ENCODE measurements at regions not wholly inside any gene's neighbourhood (a gene's known extent, or its start where the extent isn't known, plus 50 kb on each side); places are given as distances from the start of the nearest gene placed in this dataset.
A peak's percentile ranks its signal among the peaks of the same experiment; 100 is the strongest.

- Histone ChIP-seq H3K27me3 (no peaks in the 10 kb centered on the region), H3K4me1 (peaks cover 11% of the 10 kb centered on the region), H3K9me3 (no peaks in the 10 kb centered on the region), H3K27ac (no peak overlapping the region), H3K4me3 (peak overlapping the region in 1 of 2 donors; percentile 25), H3K36me3 (no peaks in the 10 kb centered on the region)
- no peak for DNase-seq (ENCODE audit: extremely low spot score in 2 of 2)
- no peak for TF ChIP-seq POLR2A (IDR thresholded peaks at IDR 0.05)
- TF ChIP-seq CTCF (IDR thresholded peaks at IDR 0.05) = no peak
- TF ChIP-seq POLR2AphosphoS5 (IDR thresholded peaks at IDR 0.05; ENCODE audit: insufficient read depth in 1 of 2, low read depth in 1 of 2) = no peak
- intact Hi-C loops (cut with DNase I) = no loop called here
Measured at GRCh38 chr1:10888791-10889649, 92.6 kb upstream of the CASZ1 start.

- Histone ChIP-seq H3K36me3 (no peaks in the 10 kb centered on the region), H3K4me3 (no peak overlapping the region), H3K9me3 (no peaks in the 10 kb centered on the region), H3K27ac (no peak overlapping the region), H3K27me3 (no peaks in the 10 kb centered on the region), H3K4me1 (peaks cover 11% of the 10 kb centered on the region)
- no peak for DNase-seq (ENCODE audit: extremely low spot score in 2 of 2)
- intact Hi-C loops (cut with DNase I) = no loop called here
- TF ChIP-seq POLR2AphosphoS5 (IDR thresholded peaks at IDR 0.05; ENCODE audit: insufficient read depth in 1 of 2, low read depth in 1 of 2) (no peak), CTCF (IDR thresholded peaks at IDR 0.05) (no peak), POLR2A (IDR thresholded peaks at IDR 0.05) (no peak)
Measured at GRCh38 chr1:10889650-10890353, 93.4 kb upstream of the CASZ1 start.

DNA sequence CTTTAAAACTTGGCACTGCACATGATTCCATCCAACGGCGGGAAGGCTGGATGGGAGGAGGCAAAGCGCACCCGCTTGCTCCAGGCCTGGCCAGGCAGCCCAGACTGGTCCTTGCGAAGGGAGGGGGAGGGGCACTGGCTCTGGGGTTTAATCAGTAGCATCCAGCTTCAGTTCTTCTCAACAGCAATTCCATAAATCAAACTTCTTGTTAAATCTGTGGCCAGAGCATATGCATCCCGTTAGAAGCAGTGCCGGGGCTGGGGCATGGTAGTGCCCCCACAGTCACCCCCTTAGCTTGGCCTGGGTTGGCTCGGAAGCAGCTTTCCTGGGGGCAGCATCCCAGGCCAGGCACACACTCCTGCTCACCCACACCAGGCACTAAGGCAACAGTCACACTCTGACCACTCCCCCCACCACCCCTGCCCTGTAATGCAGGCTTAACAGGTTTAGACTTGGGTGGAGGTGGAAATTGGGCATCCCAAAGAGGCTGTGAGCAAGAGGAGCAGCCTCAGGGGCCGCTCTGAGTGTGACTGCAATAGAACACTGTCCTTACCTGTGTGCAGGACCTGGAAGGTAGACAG, 94.1 kb upstream of the CASZ1 start:
- no peak for DNase-seq (ENCODE audit: extremely low spot score in 2 of 2)
- intact Hi-C loops (cut with DNase I) = no loop called here
- Histone ChIP-seq H3K36me3 (no peaks in the 10 kb centered on the region), H3K4me1 (peaks cover 11% of the 10 kb centered on the region), H3K9me3 (no peaks in the 10 kb centered on the region), H3K4me3 (no peak overlapping the region), H3K27me3 (no peaks in the 10 kb centered on the region), H3K27ac (no peak overlapping the region)
- peak; percentile 20 to 47 for TF ChIP-seq POLR2AphosphoS5 (IDR thresholded peaks at IDR 0.05; ENCODE audit: insufficient read depth in 1 of 2, low read depth in 1 of 2)
- no peak for TF ChIP-seq CTCF (IDR thresholded peaks at IDR 0.05)

- intact Hi-C loops (cut with DNase I) = no loop called here
- H3K9me3 ChIP-seq = no peaks in the 10 kb centered on the region
- no peak for TF ChIP-seq POLR2A (IDR thresholded peaks at IDR 0.05)
- no peak for TF ChIP-seq POLR2AphosphoS5 (IDR thresholded peaks at IDR 0.05; ENCODE audit: insufficient read depth in 1 of 2, low read depth in 1 of 2)
- no peak for TF ChIP-seq CTCF (IDR thresholded peaks at IDR 0.05)
- no peak for DNase-seq (ENCODE audit: extremely low spot score in 2 of 2)
- H3K27ac ChIP-seq = no peak overlapping the region
- H3K4me3 ChIP-seq = no peak overlapping the region
- H3K27me3 ChIP-seq = no peaks in the 10 kb centered on the region
- H3K36me3 ChIP-seq = no peaks in the 10 kb centered on the region
- H3K4me1 ChIP-seq = peaks cover 11% of the 10 kb centered on the region
Measured at GRCh38 chr1:10891091-10891490, 94.6 kb upstream of the CASZ1 start.

All from vagina (tissue), 2 donors.